CD14-positive monocyte (primary cell): ENCODE measurements at regions not wholly inside any gene's neighbourhood (a gene's known extent, or its start where the extent isn't known, plus 50 kb on each side); places are given as distances from the start of the nearest gene placed in this dataset.

Source experiments
- DNase-seq, 3 donors: peaks; one replicate each; pipeline ENCODE4 v3.0.0-alpha.2; 2011 to 2022
- H2AFZ ChIP-seq: 2 replicates; pipeline ENCODE4 v1.6.0; 2012; ENCODE audit warnings: mild to moderate bottlenecking, low read depth, low read length, inconsistent platforms; ENCODE audit not compliant: insufficient read depth, poor library complexity, severe bottlenecking
- H3K27ac ChIP-seq, 2 donors: 1 replicate in 1 of 2; 2 replicates in 1 of 2; pipeline ENCODE4 v1.5.1; 2012 to 2013; ENCODE audit warnings: low read length in 2 of 2, control low read depth in 1 of 2, inconsistent platforms in 1 of 2, low read depth in 1 of 2, mild to moderate bottlenecking in 1 of 2
- H3K27me3 ChIP-seq, 2 donors: one replicate each; pipeline versions ENCODE4 v1.6.0 to v1.6.1; 2011 to 2013; ENCODE audit warnings: low read length in 2 of 2; ENCODE audit not compliant: control insufficient read depth in 2 of 2, insufficient read depth in 2 of 2
- H3K36me3 ChIP-seq, 2 donors: replicated peaks in 1 of 2; 1 replicate in 1 of 2; 2 replicates in 1 of 2; pipeline versions ENCODE4 v1.5.1 to v1.6.1; 2012 to 2013; ENCODE audit warnings: low read length in 2 of 2, control low read depth in 1 of 2, inconsistent platforms in 1 of 2, mild to moderate bottlenecking in 1 of 2; ENCODE audit not compliant: insufficient read depth in 2 of 2, control insufficient read depth in 1 of 2
- H3K4me1 ChIP-seq, 2 donors: 1 replicate in 1 of 2; 2 replicates in 1 of 2; pipeline versions ENCODE4 v1.5.1 to v1.6.1; 2012 to 2013; ENCODE audit warnings: low read length in 2 of 2, control low read depth in 1 of 2, inconsistent platforms in 1 of 2, mild to moderate bottlenecking in 1 of 2, moderate library complexity in 1 of 2; ENCODE audit not compliant: insufficient read depth in 2 of 2, control insufficient read depth in 1 of 2
- H3K4me2 ChIP-seq: replicated peaks from 2 replicates; pipeline ENCODE3; 2012; ENCODE audit warnings: low read length, moderate library complexity, mild to moderate bottlenecking; ENCODE audit not compliant: poor library complexity, severe bottlenecking; ENCODE audit errors: extremely low read depth
- H3K4me3 ChIP-seq, 3 experiments: fragments of 200-600 bp in 1 of 3; sonication (generic) in 1 of 3; replicated peaks in 1 of 3; 1 replicate in 2 of 3; 2 replicates in 1 of 3; pipeline ENCODE4 v1.5.1; 2011 to 2013; ENCODE audit warnings: low read length in 3 of 3, mild to moderate bottlenecking in 3 of 3, control low read depth in 2 of 3, low read depth in 2 of 3, inconsistent platforms in 1 of 3, moderate library complexity in 1 of 3
- H3K79me2 ChIP-seq: 2 replicates; pipeline ENCODE4 v1.6.0; 2012; ENCODE audit warnings: mild to moderate bottlenecking, control low read depth, inconsistent platforms, low read length, moderate library complexity; ENCODE audit not compliant: insufficient read depth
- H3K9ac ChIP-seq: 2 replicates; pipeline ENCODE4 v1.6.0; 2017; ENCODE audit warnings: low read length, mild to moderate bottlenecking; ENCODE audit not compliant: insufficient read depth, poor library complexity, severe bottlenecking
- H3K9me3 ChIP-seq, 2 donors: replicated peaks in 1 of 2; 1 replicate in 1 of 2; 2 replicates in 1 of 2; pipeline versions ENCODE4 v1.5.1 to v1.6.1; 2012 to 2013; ENCODE audit warnings: low read length in 2 of 2, control low read depth in 1 of 2; ENCODE audit not compliant: control insufficient read depth in 1 of 2, insufficient read depth in 1 of 2
- H4K20me1 ChIP-seq: 2 replicates; pipeline ENCODE4 v1.6.0; 2012; ENCODE audit warnings: mild to moderate bottlenecking, low read length, control low read depth, moderate library complexity; ENCODE audit not compliant: insufficient read depth
- H3K27ac Mint-ChIP-seq, 7 donors: one replicate each; pipeline ENCODE4 v1.8.0; 2020; ENCODE audit warnings: mild to moderate bottlenecking in 7 of 7, mixed read lengths in 7 of 7, moderate library complexity in 6 of 7, inconsistent platforms in 2 of 7
- H3K27me3 Mint-ChIP-seq, 3 donors: one replicate each; pipeline ENCODE4 v1.8.0; 2021 to 2022; ENCODE audit warnings: low read depth in 3 of 3, mild to moderate bottlenecking in 3 of 3, mixed read lengths in 3 of 3, moderate library complexity in 3 of 3, inconsistent platforms in 1 of 3
- H3K36me3 Mint-ChIP-seq, 2 donors: one replicate each; pipeline ENCODE4 v1.8.0; 2020; ENCODE audit warnings: mixed read lengths in 2 of 2, inconsistent platforms in 1 of 2, mild to moderate bottlenecking in 1 of 2
- H3K4me1 Mint-ChIP-seq: one replicate; pipeline ENCODE4 v1.8.0; 2020; ENCODE audit warnings: mild to moderate bottlenecking, mixed read lengths
- H3K4me3 Mint-ChIP-seq, 2 donors: one replicate each; pipeline ENCODE4 v1.8.0; 2020; ENCODE audit warnings: mild to moderate bottlenecking in 2 of 2, mixed read lengths in 2 of 2, moderate library complexity in 1 of 2
- H3K9me3 Mint-ChIP-seq, 7 donors: one replicate each; pipeline ENCODE4 v1.8.0; 2020 to 2022; ENCODE audit warnings: mixed read lengths in 7 of 7, mild to moderate bottlenecking in 6 of 7, moderate library complexity in 6 of 7, inconsistent platforms in 2 of 7
- CTCF ChIP-seq: fragments of 200-600 bp; IDR thresholded peaks from one replicate; pipeline ENCODE4 v1.8.0; 2022; ENCODE audit warnings: antibody characterized with exemption, mild to moderate bottlenecking
- WGBS: methylation state at CpG from one replicate; pipeline ENCODE4 v1.1.5; 2013; ENCODE audit warnings: missing lambda C conversion rate; ENCODE audit not compliant: insufficient coverage; 5-methylcytosine and 5-hydroxymethylcytosine counted together
- intact Hi-C, 2 donors: fragments of 100-400 bp; cut with micrococcal nuclease; formaldehyde crosslinking; loops; one replicate each; pipeline versions ENCODE4 v1.15.0 to v1.15.1; 2023

- TF ChIP-seq CTCF = no peak
- no peaks in the 10 kb centered on the region for H3K79me2 ChIP-seq
- WGBS = no CpG with 5 or more reads among the region's 3 CpGs
- no peak for DNase-seq
- intact Hi-C loops = no loop called here
- no peaks in the 10 kb centered on the region for H3K27me3 ChIP-seq
- Mint-ChIP-seq H3K27me3 (peaks cover 2 to 5% (median 2%) of the 10 kb centered on the region in 3 donors), H3K36me3 (no peaks in the 10 kb centered on the region), H3K4me1 (peaks cover 9% of the 10 kb centered on the region), H3K27ac (peak overlapping the region in 1 of 7 donors; percentile 41), H3K4me3 (no peak overlapping the region), H3K9me3 (no peaks in the 10 kb centered on the region)
- peaks cover 4 to 5% of the 10 kb centered on the region in 2 donors for H3K4me1 ChIP-seq
- H3K9ac ChIP-seq = no peak overlapping the region
- no peak overlapping the region for H3K4me2 ChIP-seq
- H3K9me3 ChIP-seq = no peaks in the 10 kb centered on the region
- no peak overlapping the region for H2AFZ ChIP-seq
- H3K27ac ChIP-seq = no peak overlapping the region
- no peak overlapping the region for H3K4me3 ChIP-seq
- H4K20me1 ChIP-seq = no peaks in the 10 kb centered on the region
- no peaks in the 10 kb centered on the region for H3K36me3 ChIP-seq
Measured at GRCh38 chr1:229853751-229854150, 213.3 kb upstream of the GALNT2 start.

GRCh38 chr1:229854620-229855019 lies 212.4 kb upstream of the GALNT2 start:
- no peaks in the 10 kb centered on the region for H3K27me3 ChIP-seq
- Mint-ChIP-seq H3K4me1 (peaks cover 9% of the 10 kb centered on the region), H3K27ac (peak overlapping the region in 2 of 7 donors; percentile 4 to 14), H3K27me3 (peaks cover 1 to 5% (median 3%) of the 10 kb centered on the region in 3 donors), H3K4me3 (peak overlapping the region in 1 of 2 donors; percentile 1), H3K36me3 (no peaks in the 10 kb centered on the region), H3K9me3 (no peaks in the 10 kb centered on the region)
- H4K20me1 ChIP-seq = no peaks in the 10 kb centered on the region
- no peaks in the 10 kb centered on the region for H3K79me2 ChIP-seq
- H3K4me1 ChIP-seq = peaks cover 4 to 5% of the 10 kb centered on the region in 2 donors
- no peak overlapping the region for H3K4me2 ChIP-seq
- DNase-seq = no peak
- H3K9me3 ChIP-seq = no peaks in the 10 kb centered on the region
- no peak overlapping the region for H2AFZ ChIP-seq
- WGBS = 100% methylated on average over 1 of the region's 1 CpG
- H3K36me3 ChIP-seq = no peaks in the 10 kb centered on the region
- intact Hi-C loops = no loop called here
- no peak for TF ChIP-seq CTCF
- H3K9ac ChIP-seq = no peak overlapping the region
- no peak overlapping the region for H3K27ac ChIP-seq
- H3K4me3 ChIP-seq = no peak overlapping the region
